ENCODE measurements at regions not wholly inside any gene's neighbourhood (a gene's known extent, or its start where the extent isn't known, plus 50 kb on each side); places are given as distances from the start of the nearest gene placed in this dataset.

DNA sequence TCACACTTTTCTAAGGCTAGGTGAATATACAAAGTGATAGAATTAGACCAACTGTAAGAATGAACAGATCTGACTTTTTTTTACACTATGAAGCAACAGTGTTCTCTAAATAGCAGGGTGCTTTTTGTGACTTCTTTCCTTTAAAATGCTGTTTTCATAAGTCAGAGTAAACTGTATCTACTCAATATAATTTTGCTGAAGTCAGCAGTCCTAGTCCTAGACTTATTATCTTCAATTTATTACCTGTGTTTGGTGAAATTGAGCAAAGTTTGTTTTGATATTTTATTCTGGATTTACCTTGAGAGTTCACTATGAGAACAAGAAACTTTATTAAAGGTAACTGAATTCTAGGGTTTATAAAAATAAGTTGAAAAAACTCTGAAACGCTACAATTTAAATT is 651.3 kb upstream of the MIS18BP1 start:
- TF ChIP-seq EZH2 (IDR thresholded peaks at IDR 0.05): no peak
- TF ChIP-seq FOXP2 (optimal IDR thresholded peaks at IDR 0.05; ENCODE audit: control extremely low read depth, extremely low read length, insufficient read depth): no peak
